HEK293T (cell line): ENCODE measurements at regions not wholly inside any gene's neighbourhood (a gene's known extent, or its start where the extent isn't known, plus 50 kb on each side); places are given as distances from the start of the nearest gene placed in this dataset.

Source experiments
- BHLHE40 ChIP-seq: fragments of 450-650 bp; IDR thresholded peaks from 2 replicates; pipeline ENCODE4 v1.6.1; 2016; ENCODE audit warnings: mild to moderate bottlenecking, moderate library complexity, borderline replicate concordance
- FOXA1 ChIP-seq: fragments of 450-650 bp; IDR thresholded peaks from 2 replicates; pipeline ENCODE4 v1.6.1; 2016; ENCODE audit warnings: mild to moderate bottlenecking
- HDGF ChIP-seq: fragments of 450-650 bp; IDR thresholded peaks from 2 replicates; pipeline ENCODE4 v1.6.1; 2017; ENCODE audit warnings: antibody characterized with exemption, borderline replicate concordance
- NFRKB ChIP-seq: fragments of 450-650 bp; IDR thresholded peaks from 2 replicates; pipeline ENCODE4 v1.6.1; 2016; ENCODE audit warnings: mild to moderate bottlenecking, moderate library complexity
- SP1 ChIP-seq: fragments of 450-650 bp; IDR thresholded peaks from 2 replicates; pipeline ENCODE4 v1.6.1; 2017
- ZNF384 ChIP-seq: fragments of 450-650 bp; IDR thresholded peaks from 2 replicates; pipeline ENCODE4 v1.6.1; 2016

- no peak for TF ChIP-seq ZNF384
- TF ChIP-seq BHLHE40 = no peak
- TF ChIP-seq FOXA1 = no peak
- TF ChIP-seq SP1 = no peak
- TF ChIP-seq HDGF = no peak
- TF ChIP-seq NFRKB = no peak
Observed at GRCh38 chr1:82844911-82845827, 1044.4 kb downstream of the ADGRL2 start.
